ENCODE measurements at regions not wholly inside any gene's neighbourhood (a gene's known extent, or its start where the extent isn't known, plus 50 kb on each side); places are given as distances from the start of the nearest gene placed in this dataset.
"Not testable (repeated sequence)": the region's sequence is repeated elsewhere in the genome, so short reads cannot be mapped to it uniquely, and the experiment has no call there.

DNA sequence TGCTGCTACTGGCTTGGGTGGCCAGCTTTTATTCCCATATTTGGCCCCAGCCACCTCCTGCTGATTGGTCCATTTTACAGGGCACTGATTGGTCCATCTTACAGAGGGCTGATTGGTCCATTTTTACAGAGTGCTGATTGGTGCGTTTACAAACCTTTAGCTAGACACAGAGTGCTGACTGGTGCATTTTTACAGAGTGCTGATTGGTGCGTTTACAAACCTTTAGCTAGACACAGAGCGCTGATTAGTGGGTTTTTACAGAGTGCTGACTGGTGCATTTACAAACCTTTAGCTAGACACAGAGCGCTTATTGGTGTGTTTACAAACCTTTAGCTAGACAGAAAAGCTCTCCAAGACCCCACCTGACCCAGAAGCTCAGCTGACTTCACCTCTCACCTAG lies 126.3 kb downstream of the POSTN start:
- not testable (repeated sequence) for H3K27me3 ChIP-seq (ENCODE audit: insufficient read depth, low read length, poor library complexity); H2BK15ac ChIP-seq (replicated peaks; ENCODE audit: low read depth); H3K79me1 ChIP-seq (ENCODE audit: low read length); H3K9ac ChIP-seq (ENCODE audit: low read length); H3K36me3 ChIP-seq (ENCODE audit: control insufficient read depth, insufficient read depth, low read length); H2AK5ac ChIP-seq (ENCODE audit: low read length); H3K18ac ChIP-seq (ENCODE audit: low read length); H2BK120ac ChIP-seq (ENCODE audit: low read depth, low read length); DNase-seq; H3K23ac ChIP-seq (ENCODE audit: low read length); H3K79me2 ChIP-seq (ENCODE audit: control insufficient read depth, insufficient read depth, low read length); H4K5ac ChIP-seq (ENCODE audit: low read length); H2BK5ac ChIP-seq (ENCODE audit: low read length); H3K4me2 ChIP-seq (ENCODE audit: low read length); H3K27ac ChIP-seq (ENCODE audit: low read depth, low read length); H3K56ac ChIP-seq (ENCODE audit: low read length); H4K8ac ChIP-seq (ENCODE audit: low read depth, low read length); H3K4me1 ChIP-seq (ENCODE audit: control insufficient read depth, low read depth, low read length); H3K4ac ChIP-seq (ENCODE audit: low read depth, low read length); H3K4me3 ChIP-seq (ENCODE audit: low read length)
- no CpG with 5 or more reads among the region's 4 CpGs for WGBS (ENCODE audit: extremely low coverage, insufficient coverage, low lambda C conversion rate)

DNA sequence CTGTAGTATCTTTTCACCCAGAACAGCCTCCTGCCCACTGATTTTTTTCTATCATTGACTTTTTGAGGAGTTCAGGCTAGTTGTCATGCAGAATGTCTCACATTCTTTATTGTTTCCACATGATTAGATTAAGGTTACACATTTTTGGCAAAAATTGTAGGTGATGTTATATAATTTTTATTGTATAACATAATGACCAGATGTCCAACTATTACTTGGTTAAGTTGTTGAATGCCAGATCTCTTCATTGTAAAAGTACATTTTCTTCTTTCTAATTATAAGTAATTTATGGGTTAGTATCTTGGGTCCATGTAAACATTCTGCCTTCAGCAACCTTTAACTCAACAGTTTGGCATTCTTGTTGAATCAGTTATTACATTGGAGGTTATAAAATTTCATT lies 138.4 kb downstream of the POSTN start:
- H3K56ac ChIP-seq (ENCODE audit: low read length), result no peak overlapping the region
- DNase-seq, result no peak
- no peak overlapping the region for H3K23ac ChIP-seq (ENCODE audit: low read length)
- no peak overlapping the region for H3K18ac ChIP-seq (ENCODE audit: low read length)
- no peak overlapping the region for H3K27ac ChIP-seq (ENCODE audit: low read depth, low read length)
- H3K4ac ChIP-seq (ENCODE audit: low read depth, low read length), result no peak overlapping the region
- no peak overlapping the region for H2BK15ac ChIP-seq (replicated peaks; ENCODE audit: low read depth)
- H3K9ac ChIP-seq (ENCODE audit: low read length), result no peak overlapping the region
- no peak overlapping the region for H2AK5ac ChIP-seq (ENCODE audit: low read length)
- no peaks in the 10 kb centered on the region for H3K27me3 ChIP-seq (ENCODE audit: insufficient read depth, low read length, poor library complexity)
- H3K79me2 ChIP-seq (ENCODE audit: control insufficient read depth, insufficient read depth, low read length), result no peaks in the 10 kb centered on the region
- H3K4me1 ChIP-seq (ENCODE audit: control insufficient read depth, low read depth, low read length), result no peaks in the 10 kb centered on the region
- no peaks in the 10 kb centered on the region for H3K36me3 ChIP-seq (ENCODE audit: control insufficient read depth, insufficient read depth, low read length)
- H3K79me1 ChIP-seq (ENCODE audit: low read length), result no peaks in the 10 kb centered on the region
- no peak overlapping the region for H2BK5ac ChIP-seq (ENCODE audit: low read length)
- H2BK120ac ChIP-seq (ENCODE audit: low read depth, low read length), result no peak overlapping the region
- H3K4me3 ChIP-seq (ENCODE audit: low read length), result no peak overlapping the region
- no peak overlapping the region for H3K4me2 ChIP-seq (ENCODE audit: low read length)
- no peak overlapping the region for H4K8ac ChIP-seq (ENCODE audit: low read depth, low read length)
- no peak overlapping the region for H4K5ac ChIP-seq (ENCODE audit: low read length)

GRCh38 chr13:37457612-37458011 lies 141.0 kb downstream of the POSTN start:
- Histone ChIP-seq H3K27me3 (ENCODE audit: insufficient read depth, low read length, poor library complexity) (no peaks in the 10 kb centered on the region), H2AK5ac (ENCODE audit: low read length) (no peak overlapping the region), H3K4ac (ENCODE audit: low read depth, low read length) (no peak overlapping the region), H3K36me3 (ENCODE audit: control insufficient read depth, insufficient read depth, low read length) (no peaks in the 10 kb centered on the region), H3K4me1 (ENCODE audit: control insufficient read depth, low read depth, low read length) (no peaks in the 10 kb centered on the region), H3K27ac (ENCODE audit: low read depth, low read length) (no peak overlapping the region), H2BK120ac (ENCODE audit: low read depth, low read length) (no peak overlapping the region), H3K79me2 (ENCODE audit: control insufficient read depth, insufficient read depth, low read length) (no peaks in the 10 kb centered on the region), H3K9ac (ENCODE audit: low read length) (no peak overlapping the region), H4K5ac (ENCODE audit: low read length) (no peak overlapping the region), H3K56ac (ENCODE audit: low read length) (no peak overlapping the region), H3K79me1 (ENCODE audit: low read length) (no peaks in the 10 kb centered on the region), H4K8ac (ENCODE audit: low read depth, low read length) (no peak overlapping the region), H3K23ac (ENCODE audit: low read length) (no peak overlapping the region), H2BK15ac (replicated peaks; ENCODE audit: low read depth) (no peak overlapping the region), H2BK5ac (ENCODE audit: low read length) (no peak overlapping the region), H3K4me2 (ENCODE audit: low read length) (no peak overlapping the region), H3K18ac (ENCODE audit: low read length) (no peak overlapping the region), H3K4me3 (ENCODE audit: low read length) (no peak overlapping the region)
- no peak for DNase-seq
- WGBS (ENCODE audit: extremely low coverage, insufficient coverage, low lambda C conversion rate), result no CpG with 5 or more reads among the region's 4 CpGs

- H3K4me2 ChIP-seq (ENCODE audit: low read length), result no peak overlapping the region
- H3K36me3 ChIP-seq (ENCODE audit: control insufficient read depth, insufficient read depth, low read length), result no peaks in the 10 kb centered on the region
- no peak overlapping the region for H3K4ac ChIP-seq (ENCODE audit: low read depth, low read length)
- H3K18ac ChIP-seq (ENCODE audit: low read length), result no peak overlapping the region
- no peak overlapping the region for H3K9ac ChIP-seq (ENCODE audit: low read length)
- H4K8ac ChIP-seq (ENCODE audit: low read depth, low read length), result no peak overlapping the region
- no peak overlapping the region for H3K27ac ChIP-seq (ENCODE audit: low read depth, low read length)
- H3K4me3 ChIP-seq (ENCODE audit: low read length), result no peak overlapping the region
- H2BK120ac ChIP-seq (ENCODE audit: low read depth, low read length), result no peak overlapping the region
- no peaks in the 10 kb centered on the region for H3K79me1 ChIP-seq (ENCODE audit: low read length)
- no peak overlapping the region for H2AK5ac ChIP-seq (ENCODE audit: low read length)
- no peaks in the 10 kb centered on the region for H3K4me1 ChIP-seq (ENCODE audit: control insufficient read depth, low read depth, low read length)
- DNase-seq, result no peak
- no peak overlapping the region for H2BK15ac ChIP-seq (replicated peaks; ENCODE audit: low read depth)
- H3K79me2 ChIP-seq (ENCODE audit: control insufficient read depth, insufficient read depth, low read length), result no peaks in the 10 kb centered on the region
- no peaks in the 10 kb centered on the region for H3K27me3 ChIP-seq (ENCODE audit: insufficient read depth, low read length, poor library complexity)
- no peak overlapping the region for H3K23ac ChIP-seq (ENCODE audit: low read length)
- WGBS (ENCODE audit: extremely low coverage, insufficient coverage, low lambda C conversion rate), result no CpG with 5 or more reads among the region's 4 CpGs
- no peak overlapping the region for H4K5ac ChIP-seq (ENCODE audit: low read length)
- H2BK5ac ChIP-seq (ENCODE audit: low read length), result no peak overlapping the region
- H3K56ac ChIP-seq (ENCODE audit: low read length), result no peak overlapping the region
Measured at GRCh38 chr13:37456506-37456905, 142.1 kb downstream of the POSTN start.

DNA sequence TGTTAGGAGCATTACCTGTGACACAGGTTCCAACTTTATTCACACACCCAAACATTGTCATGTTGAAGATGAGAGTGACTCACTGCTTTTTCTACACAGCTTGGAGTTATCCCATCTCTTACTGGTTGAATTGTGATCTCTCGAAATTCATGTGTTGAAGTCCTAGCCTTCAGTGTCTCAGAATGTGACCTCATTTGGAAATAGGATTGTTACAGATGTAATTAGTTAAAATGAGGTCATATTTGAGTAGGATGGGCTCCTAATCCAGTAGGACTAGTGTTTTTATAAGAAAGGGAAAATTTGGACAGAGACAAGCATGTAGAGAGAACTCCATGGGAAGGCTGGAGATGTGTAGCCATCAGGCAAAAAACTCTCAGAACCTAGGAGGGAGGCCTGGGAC lies 142.5 kb downstream of the POSTN start:
- Histone ChIP-seq H2BK120ac (ENCODE audit: low read depth, low read length) (no peak overlapping the region), H3K27ac (ENCODE audit: low read depth, low read length) (no peak overlapping the region), H3K4ac (ENCODE audit: low read depth, low read length) (no peak overlapping the region), H4K8ac (ENCODE audit: low read depth, low read length) (no peak overlapping the region), H2BK5ac (ENCODE audit: low read length) (no peak overlapping the region), H3K18ac (ENCODE audit: low read length) (no peak overlapping the region), H3K36me3 (ENCODE audit: control insufficient read depth, insufficient read depth, low read length) (no peaks in the 10 kb centered on the region), H3K23ac (ENCODE audit: low read length) (no peak overlapping the region), H2AK5ac (ENCODE audit: low read length) (no peak overlapping the region), H4K5ac (ENCODE audit: low read length) (no peak overlapping the region), H3K27me3 (ENCODE audit: insufficient read depth, low read length, poor library complexity) (no peaks in the 10 kb centered on the region), H3K4me1 (ENCODE audit: control insufficient read depth, low read depth, low read length) (no peaks in the 10 kb centered on the region), H3K4me2 (ENCODE audit: low read length) (no peak overlapping the region), H3K79me1 (ENCODE audit: low read length) (no peaks in the 10 kb centered on the region), H3K56ac (ENCODE audit: low read length) (no peak overlapping the region), H3K4me3 (ENCODE audit: low read length) (no peak overlapping the region), H3K79me2 (ENCODE audit: control insufficient read depth, insufficient read depth, low read length) (no peaks in the 10 kb centered on the region), H2BK15ac (replicated peaks; ENCODE audit: low read depth) (no peak overlapping the region), H3K9ac (ENCODE audit: low read length) (no peak overlapping the region)
- no peak for DNase-seq
- no CpG with 5 or more reads among the region's 1 CpG for WGBS (ENCODE audit: extremely low coverage, insufficient coverage, low lambda C conversion rate)

GRCh38 chr13:37453246-37453645 lies 145.3 kb downstream of the POSTN start:
- no peak overlapping the region for H3K9ac ChIP-seq (ENCODE audit: low read length)
- DNase-seq, result no peak
- no peaks in the 10 kb centered on the region for H3K79me2 ChIP-seq (ENCODE audit: control insufficient read depth, insufficient read depth, low read length)
- H3K4ac ChIP-seq (ENCODE audit: low read depth, low read length), result no peak overlapping the region
- H3K18ac ChIP-seq (ENCODE audit: low read length), result no peak overlapping the region
- H3K4me1 ChIP-seq (ENCODE audit: control insufficient read depth, low read depth, low read length), result no peaks in the 10 kb centered on the region
- no peak overlapping the region for H3K56ac ChIP-seq (ENCODE audit: low read length)
- no peaks in the 10 kb centered on the region for H3K27me3 ChIP-seq (ENCODE audit: insufficient read depth, low read length, poor library complexity)
- no peak overlapping the region for H3K4me3 ChIP-seq (ENCODE audit: low read length)
- WGBS (ENCODE audit: extremely low coverage, insufficient coverage, low lambda C conversion rate), result no CpG with 5 or more reads among the region's 2 CpGs
- H3K23ac ChIP-seq (ENCODE audit: low read length), result no peak overlapping the region
- no peaks in the 10 kb centered on the region for H3K79me1 ChIP-seq (ENCODE audit: low read length)
- no peak overlapping the region for H2AK5ac ChIP-seq (ENCODE audit: low read length)
- no peak overlapping the region for H4K5ac ChIP-seq (ENCODE audit: low read length)
- H3K27ac ChIP-seq (ENCODE audit: low read depth, low read length), result no peak overlapping the region
- no peak overlapping the region for H4K8ac ChIP-seq (ENCODE audit: low read depth, low read length)
- no peaks in the 10 kb centered on the region for H3K36me3 ChIP-seq (ENCODE audit: control insufficient read depth, insufficient read depth, low read length)
- H2BK120ac ChIP-seq (ENCODE audit: low read depth, low read length), result no peak overlapping the region
- no peak overlapping the region for H2BK5ac ChIP-seq (ENCODE audit: low read length)
- no peak overlapping the region for H2BK15ac ChIP-seq (replicated peaks; ENCODE audit: low read depth)
- H3K4me2 ChIP-seq (ENCODE audit: low read length), result no peak overlapping the region

Data from mesendoderm (in vitro differentiated cells).